PFSK-1 (cell line): ENCODE measurements at regions not wholly inside any gene's neighbourhood (a gene's known extent, or its start where the extent isn't known, plus 50 kb on each side); places are given as distances from the start of the nearest gene placed in this dataset.

ENCODE experiments used
- FOXP2 ChIP-seq: optimal IDR thresholded peaks from 2 replicates; pipeline ENCODE3; 2011; ENCODE audit warnings: borderline replicate concordance, control low read depth, inconsistent platforms; ENCODE audit not compliant: insufficient read depth; ENCODE audit errors: extremely low read length, extremely low read depth
- POLR2AphosphoS5 ChIP-seq: IDR thresholded peaks from 2 replicates; pipeline ENCODE4 v1.6.1; 2012; ENCODE audit warnings: low read depth, mild to moderate bottlenecking, control low read depth, low read length, moderate library complexity
- REST ChIP-seq, 2 experiments: IDR thresholded peaks; 2 replicates each; pipeline versions ENCODE4 v1.6.1 to v1.8.0; 2011 to 2012; ENCODE audit warnings: low read depth in 2 of 2, low read length in 2 of 2, control low read depth in 1 of 2, inconsistent platforms in 1 of 2, mild to moderate bottlenecking in 1 of 2, moderate library complexity in 1 of 2; ENCODE audit not compliant: insufficient read depth in 1 of 2
- SIN3A ChIP-seq: IDR thresholded peaks from 2 replicates; pipeline ENCODE4 v1.6.1; 2012; ENCODE audit warnings: mild to moderate bottlenecking, low read length, moderate library complexity, borderline replicate concordance; ENCODE audit not compliant: insufficient read depth
- TAF1 ChIP-seq: IDR thresholded peaks from 2 replicates; pipeline ENCODE4 v1.6.1; 2012; ENCODE audit warnings: low read length, control low read depth, borderline replicate concordance; ENCODE audit not compliant: insufficient read depth

DNA sequence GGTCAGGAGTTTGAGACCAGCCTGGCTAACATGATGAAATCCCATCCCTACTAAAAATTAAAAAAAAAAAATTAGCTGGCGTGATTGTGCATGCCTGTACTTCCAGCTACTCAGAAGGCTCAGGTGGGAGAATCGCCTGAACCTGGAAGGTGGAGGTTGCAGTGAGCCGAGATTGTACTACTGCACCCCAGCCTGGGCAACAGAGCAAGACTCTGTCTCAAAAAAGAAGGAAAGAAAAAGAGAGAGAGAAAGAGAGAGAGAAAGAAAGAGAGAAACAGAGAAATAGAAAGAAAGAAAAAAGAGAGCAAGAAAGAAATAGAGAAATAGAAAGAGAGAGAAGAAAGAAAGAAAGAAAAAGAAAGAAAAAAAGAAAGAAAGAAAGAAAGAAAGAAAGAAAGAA is 292.8 kb upstream of the KLF6 start:
- TF ChIP-seq FOXP2 (no peak), REST (IDR thresholded peaks at IDR 0.05; ENCODE audit: insufficient read depth in 1 of 2, low read depth in 2 of 2, low read length in 2 of 2) (no peak), SIN3A (no peak), POLR2AphosphoS5 (no peak), TAF1 (no peak)

- TF ChIP-seq TAF1 = no peak
- TF ChIP-seq REST (IDR thresholded peaks at IDR 0.05; ENCODE audit: insufficient read depth in 1 of 2, low read depth in 2 of 2, low read length in 2 of 2) = no peak
- no peak for TF ChIP-seq FOXP2
- no peak for TF ChIP-seq SIN3A
- no peak for TF ChIP-seq POLR2AphosphoS5
These were observed 292.0 kb upstream of the KLF6 start for GRCh38 chr10:4076983-4077382.

DNA sequence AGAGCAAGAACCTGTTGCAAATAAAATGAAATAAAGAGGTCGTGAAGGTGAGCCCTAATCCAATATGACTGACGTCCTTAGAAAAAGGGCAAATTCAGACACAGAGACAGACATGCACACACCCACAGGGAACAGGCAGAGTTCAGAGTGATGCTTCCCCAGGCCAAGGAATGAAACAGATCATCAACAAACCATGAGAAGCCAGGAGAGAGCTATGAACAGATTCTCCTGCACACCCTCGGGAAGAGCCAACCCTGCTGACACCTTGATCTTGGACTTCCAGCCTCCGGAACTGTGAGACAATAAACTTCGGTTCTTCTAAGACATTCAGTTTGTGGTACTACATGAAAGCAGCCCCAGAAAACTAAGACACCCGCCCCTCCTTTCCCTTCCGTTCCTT is 290.4 kb upstream of the KLF6 start:
- TF ChIP-seq REST (IDR thresholded peaks at IDR 0.05; ENCODE audit: insufficient read depth in 1 of 2, low read depth in 2 of 2, low read length in 2 of 2) (no peak), FOXP2 (no peak), TAF1 (no peak), SIN3A (no peak), POLR2AphosphoS5 (no peak)

DNA sequence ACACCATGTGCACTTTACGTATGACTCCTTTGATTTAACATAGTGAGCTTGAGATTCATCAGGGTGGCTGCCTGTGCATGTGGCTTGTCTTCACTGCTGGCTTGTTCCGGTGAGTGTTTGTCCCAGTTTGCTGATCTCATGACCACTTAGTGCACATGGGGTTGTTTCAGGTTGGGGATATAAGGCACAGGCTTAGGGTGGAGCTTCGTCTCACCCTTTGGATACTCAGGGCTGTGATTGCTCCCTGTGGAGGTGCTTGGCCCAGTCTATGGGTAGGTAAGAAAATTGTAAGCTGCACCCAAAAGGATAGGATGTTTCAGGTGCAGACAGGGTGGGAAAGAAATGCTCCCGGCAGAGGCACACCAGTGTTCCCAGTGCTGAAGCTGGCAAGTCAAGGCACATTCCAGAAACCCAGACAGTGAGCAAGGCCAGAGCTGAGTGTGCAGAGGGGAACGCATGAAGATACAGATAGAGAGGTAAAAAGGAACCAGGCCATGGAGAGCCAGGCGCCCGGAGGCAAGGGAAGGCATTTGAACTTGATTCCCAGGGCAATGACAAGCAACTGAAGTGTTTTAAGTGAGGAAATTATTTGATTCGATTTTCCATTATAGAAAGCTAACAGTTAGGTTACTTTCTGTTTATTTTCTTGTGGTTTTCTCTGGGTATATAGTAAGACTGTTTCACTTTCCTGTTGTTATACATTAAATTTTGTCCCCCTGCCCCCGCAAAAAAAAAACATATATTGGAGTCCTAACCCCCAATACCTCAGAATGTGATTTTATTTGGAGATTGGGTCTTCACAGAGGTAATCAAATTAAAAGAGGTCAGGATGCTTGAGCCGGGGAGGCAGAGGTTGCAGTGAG is 289.8 kb upstream of the KLF6 start:
- TF ChIP-seq TAF1 = no peak
- no peak for TF ChIP-seq REST (IDR thresholded peaks at IDR 0.05; ENCODE audit: insufficient read depth in 1 of 2, low read depth in 2 of 2, low read length in 2 of 2)
- TF ChIP-seq FOXP2 = no peak
- TF ChIP-seq SIN3A = no peak
